Natural killer cell (primary cell): ENCODE measurements at regions not wholly inside any gene's neighbourhood (a gene's known extent, or its start where the extent isn't known, plus 50 kb on each side); places are given as distances from the start of the nearest gene placed in this dataset.

Source experiments
- ATAC-seq, 3 donors: fragments of 150-1000 bp in 2 of 3; fragments of 200-7000 bp in 1 of 3; cut with Tn5 transposase; 1 replicate in 1 of 3; 2 replicates in 2 of 3; pipeline ENCODE4 v1.10.0; 2021; ENCODE audit warnings: mild to moderate bottlenecking in 2 of 3, moderate library complexity in 2 of 3
- DNase-seq, 2 donors: peaks; one replicate each; pipeline versions ENCODE4 v3.0.0 to v3.0.0-alpha.2; 2013 to 2021; ENCODE audit warnings: mixed read lengths in 1 of 2
- H3K27ac ChIP-seq: one replicate; pipeline ENCODE4 v1.5.1; 2013; ENCODE audit warnings: mild to moderate bottlenecking, low read length
- H3K27me3 ChIP-seq: one replicate; pipeline ENCODE4 v1.6.1; 2013; ENCODE audit warnings: low read length; ENCODE audit not compliant: control insufficient read depth, insufficient read depth
- H3K36me3 ChIP-seq: one replicate; pipeline ENCODE4 v1.6.1; 2013; ENCODE audit warnings: low read length; ENCODE audit not compliant: control insufficient read depth, insufficient read depth
- H3K4me1 ChIP-seq: one replicate; pipeline ENCODE4 v1.6.1; 2013; ENCODE audit warnings: low read length; ENCODE audit not compliant: control insufficient read depth, insufficient read depth
- H3K4me3 ChIP-seq: one replicate; pipeline ENCODE4 v1.5.1; 2013; ENCODE audit warnings: low read length
- H3K9me3 ChIP-seq: one replicate; pipeline ENCODE4 v1.6.1; 2013; ENCODE audit warnings: low read length; ENCODE audit not compliant: control insufficient read depth, insufficient read depth
- H3K27ac Mint-ChIP-seq, 2 donors: one replicate each; pipeline ENCODE4 v1.8.0; 2022; ENCODE audit warnings: mild to moderate bottlenecking in 2 of 2, mixed read lengths in 2 of 2, moderate library complexity in 1 of 2
- H3K27me3 Mint-ChIP-seq, 2 donors: one replicate each; pipeline ENCODE4 v1.8.0; 2022; ENCODE audit warnings: low read depth in 2 of 2, mixed read lengths in 2 of 2
- H3K36me3 Mint-ChIP-seq: one replicate; pipeline ENCODE4 v1.8.0; 2022; ENCODE audit warnings: mixed read lengths
- H3K4me1 Mint-ChIP-seq, 2 donors: one replicate each; pipeline ENCODE4 v1.8.0; 2022; ENCODE audit warnings: mixed read lengths in 2 of 2
- H3K4me3 Mint-ChIP-seq: one replicate; pipeline ENCODE4 v1.8.0; 2022; ENCODE audit warnings: mild to moderate bottlenecking, moderate library complexity, mixed read lengths
- H3K9me3 Mint-ChIP-seq, 2 donors: one replicate each; pipeline ENCODE4 v1.8.0; 2022; ENCODE audit warnings: mixed read lengths in 2 of 2
- WGBS: methylation state at CpG from one replicate; pipeline ENCODE4 v1.1.7; 2013; ENCODE audit warnings: missing lambda C conversion rate; ENCODE audit not compliant: insufficient coverage; 5-methylcytosine and 5-hydroxymethylcytosine counted together
- intact Hi-C: fragments of 100-400 bp; cut with micrococcal nuclease; formaldehyde crosslinking; loops from one replicate; pipeline ENCODE4 v1.14.2; 2022
- TF ChIP-seq, protein P1 (sequence below): fragments of 200-600 bp; IDR thresholded peaks from one replicate; pipeline ENCODE4 v1.8.0; 2022; ENCODE audit warnings: antibody characterized with exemption

DNA sequence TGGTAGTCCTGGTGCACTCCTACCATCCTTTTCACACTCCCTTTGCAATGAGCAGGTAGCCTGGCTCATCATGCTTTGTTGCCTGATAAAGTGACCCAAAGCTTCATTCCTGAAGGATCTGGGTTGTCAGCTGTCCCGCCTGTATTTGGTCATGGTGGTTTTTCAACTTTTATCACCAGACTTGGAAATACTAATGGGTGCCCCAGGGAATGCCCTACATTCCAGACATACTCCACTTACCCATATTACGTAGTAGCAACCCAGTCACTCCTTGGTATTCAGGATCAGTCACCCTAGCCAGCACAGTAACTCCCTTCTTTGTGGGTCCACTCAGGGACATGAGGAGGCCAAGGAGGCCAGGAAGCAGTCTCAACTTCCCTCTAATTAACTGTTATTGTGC is 199.2 kb downstream of the MAFB start:
- no peak for ATAC-seq
- no peak overlapping the region for H3K27ac ChIP-seq
- TF ChIP-seq, protein P1, sequence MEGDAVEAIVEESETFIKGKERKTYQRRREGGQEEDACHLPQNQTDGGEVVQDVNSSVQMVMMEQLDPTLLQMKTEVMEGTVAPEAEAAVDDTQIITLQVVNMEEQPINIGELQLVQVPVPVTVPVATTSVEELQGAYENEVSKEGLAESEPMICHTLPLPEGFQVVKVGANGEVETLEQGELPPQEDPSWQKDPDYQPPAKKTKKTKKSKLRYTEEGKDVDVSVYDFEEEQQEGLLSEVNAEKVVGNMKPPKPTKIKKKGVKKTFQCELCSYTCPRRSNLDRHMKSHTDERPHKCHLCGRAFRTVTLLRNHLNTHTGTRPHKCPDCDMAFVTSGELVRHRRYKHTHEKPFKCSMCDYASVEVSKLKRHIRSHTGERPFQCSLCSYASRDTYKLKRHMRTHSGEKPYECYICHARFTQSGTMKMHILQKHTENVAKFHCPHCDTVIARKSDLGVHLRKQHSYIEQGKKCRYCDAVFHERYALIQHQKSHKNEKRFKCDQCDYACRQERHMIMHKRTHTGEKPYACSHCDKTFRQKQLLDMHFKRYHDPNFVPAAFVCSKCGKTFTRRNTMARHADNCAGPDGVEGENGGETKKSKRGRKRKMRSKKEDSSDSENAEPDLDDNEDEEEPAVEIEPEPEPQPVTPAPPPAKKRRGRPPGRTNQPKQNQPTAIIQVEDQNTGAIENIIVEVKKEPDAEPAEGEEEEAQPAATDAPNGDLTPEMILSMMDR: no peak

DNA sequence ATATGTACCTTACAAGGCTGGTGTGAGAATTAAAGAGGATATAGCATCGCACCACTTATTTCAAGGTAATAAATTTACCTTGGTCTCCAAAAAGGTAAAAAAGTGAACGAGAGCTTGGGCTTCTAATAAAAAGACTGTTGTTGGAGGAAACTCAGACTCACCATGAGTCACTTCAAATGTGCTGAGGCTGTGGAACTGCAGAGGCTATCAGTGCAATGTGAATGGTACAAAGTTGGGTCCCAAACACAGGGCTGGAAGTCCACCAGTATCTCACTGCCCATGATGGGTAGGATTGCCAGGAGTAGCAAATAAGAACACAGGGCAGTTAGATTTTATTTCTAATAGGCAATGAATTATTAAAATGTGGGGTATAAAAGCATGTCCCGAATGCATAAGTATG is 200.6 kb downstream of the MAFB start:
- Mint-ChIP-seq H3K9me3 (no peaks in the 10 kb centered on the region), H3K4me1 (no peaks in the 10 kb centered on the region), H3K4me3 (no peak overlapping the region), H3K27ac (no peak overlapping the region), H3K36me3 (no peaks in the 10 kb centered on the region), H3K27me3 (peaks cover 0 to 12% of the 10 kb centered on the region in 2 donors)
- ATAC-seq (no peak), DNase-seq (no peak)
- intact Hi-C loops: no loop called here
- no peak overlapping the region for H3K4me3 ChIP-seq
- H3K9me3 ChIP-seq: no peaks in the 10 kb centered on the region
- peaks cover 2% of the 10 kb centered on the region for H3K27me3 ChIP-seq
- 93% methylated on average over 2 of the region's 3 CpGs for WGBS
- H3K36me3 ChIP-seq: no peaks in the 10 kb centered on the region
- H3K27ac ChIP-seq: no peak overlapping the region
- H3K4me1 ChIP-seq: no peaks in the 10 kb centered on the region
- TF ChIP-seq, protein P1: no peak

More for the DNA sequence above, 199.2 kb downstream of the MAFB start:
- Mint-ChIP-seq H3K27me3 (no peaks in the 10 kb centered on the region), H3K9me3 (no peaks in the 10 kb centered on the region), H3K36me3 (no peaks in the 10 kb centered on the region), H3K4me1 (no peaks in the 10 kb centered on the region), H3K27ac (no peak overlapping the region), H3K4me3 (no peak overlapping the region)
- WGBS: 82% methylated on average over 2 of the region's 2 CpGs
- H3K36me3 ChIP-seq: no peaks in the 10 kb centered on the region
- H3K9me3 ChIP-seq: no peaks in the 10 kb centered on the region
- DNase-seq: no peak
- H3K27me3 ChIP-seq: no peaks in the 10 kb centered on the region
- no peak overlapping the region for H3K4me3 ChIP-seq
- peaks cover 5% of the 10 kb centered on the region for H3K4me1 ChIP-seq
- intact Hi-C loops: no loop called here

DNA sequence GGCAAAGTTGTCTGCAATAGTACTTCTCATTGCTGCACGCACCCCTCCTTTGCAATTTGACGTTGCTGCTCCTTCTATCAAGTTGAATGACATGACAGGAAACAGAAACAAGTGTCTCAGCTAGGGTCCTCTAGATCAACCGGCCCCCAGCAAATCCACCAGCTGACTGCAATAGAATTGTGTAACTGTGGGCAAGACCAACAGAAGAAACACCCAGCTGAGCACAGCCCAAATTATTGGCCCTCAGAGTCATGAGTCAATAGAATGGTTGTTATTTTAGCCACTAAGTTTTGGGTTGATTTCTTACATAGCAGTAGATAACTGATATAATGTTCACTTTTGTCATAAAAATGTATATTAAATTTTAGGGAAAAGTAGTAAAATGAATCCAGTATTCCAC is 202.7 kb downstream of the MAFB start:
- peaks cover 0 to 2% of the 10 kb centered on the region in 2 donors for H3K9me3 Mint-ChIP-seq
- no peak overlapping the region for H3K27ac Mint-ChIP-seq
- intact Hi-C loops: no loop called here
- H3K27me3 Mint-ChIP-seq: peaks cover 3 to 25% of the 10 kb centered on the region in 2 donors
- H3K4me3 ChIP-seq: no peak overlapping the region
- H3K36me3 ChIP-seq: no peaks in the 10 kb centered on the region
- H3K9me3 ChIP-seq: no peaks in the 10 kb centered on the region
- no peaks in the 10 kb centered on the region for H3K36me3 Mint-ChIP-seq
- peaks cover 2% of the 10 kb centered on the region for H3K27me3 ChIP-seq
- 82% methylated on average over 3 of the region's 3 CpGs for WGBS
- no peaks in the 10 kb centered on the region for H3K4me1 Mint-ChIP-seq
- no peak overlapping the region for H3K4me3 Mint-ChIP-seq
- DNase-seq: no peak
- no peak for ATAC-seq
- TF ChIP-seq, protein P1: no peak
- no peaks in the 10 kb centered on the region for H3K4me1 ChIP-seq
- H3K27ac ChIP-seq: no peak overlapping the region

DNA sequence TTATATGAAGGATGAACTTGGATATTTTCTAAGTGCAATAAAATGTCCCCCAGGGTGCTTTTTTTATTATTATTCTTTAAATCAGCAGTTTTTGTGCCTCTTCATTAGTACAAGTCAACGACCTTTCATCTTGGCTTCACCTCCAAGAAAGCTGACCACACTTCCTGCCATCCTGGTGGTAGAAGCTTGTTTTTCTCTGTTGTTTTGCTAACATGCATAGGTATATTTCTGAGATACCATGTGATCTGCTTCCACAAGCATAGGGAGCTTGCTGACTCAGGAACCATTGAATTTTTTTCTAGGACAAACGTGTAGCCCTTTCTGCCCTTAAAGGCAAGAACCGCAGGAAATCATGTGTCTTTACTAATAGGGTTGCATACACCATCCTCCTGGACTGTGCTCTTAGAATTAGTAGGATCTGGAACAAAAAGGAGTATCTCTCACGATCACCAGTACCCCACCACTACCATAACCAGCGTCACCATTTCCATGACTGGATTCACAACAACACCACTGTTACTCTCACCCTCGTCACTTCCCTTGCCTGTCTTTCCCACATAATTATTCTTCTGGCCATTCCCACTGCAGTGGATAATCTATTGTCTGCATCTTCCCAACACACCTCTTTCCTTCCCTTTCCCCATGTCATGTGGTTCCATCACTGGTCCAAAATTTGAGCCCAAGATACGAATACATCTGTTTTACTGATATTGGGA is 207.1 kb downstream of the MAFB start:
- Histone ChIP-seq H3K27me3 (peaks cover 2% of the 10 kb centered on the region), H3K36me3 (no peaks in the 10 kb centered on the region), H3K27ac (no peak overlapping the region), H3K9me3 (no peaks in the 10 kb centered on the region), H3K4me3 (no peak overlapping the region), H3K4me1 (no peaks in the 10 kb centered on the region)
- ATAC-seq (no peak), DNase-seq (no peak)
- Mint-ChIP-seq H3K27ac (no peak overlapping the region), H3K27me3 (peaks cover 6 to 35% of the 10 kb centered on the region in 2 donors), H3K4me3 (no peak overlapping the region), H3K9me3 (peaks cover 0 to 2% of the 10 kb centered on the region in 2 donors), H3K4me1 (no peaks in the 10 kb centered on the region), H3K36me3 (no peaks in the 10 kb centered on the region)
- TF ChIP-seq, protein P1: no peak
- WGBS: 81% methylated on average over 6 of the region's 7 CpGs
- intact Hi-C loops: no loop called here
